Endothelial cell (in vitro differentiated cells): ENCODE measurements at regions not wholly inside any gene's neighbourhood (a gene's known extent, or its start where the extent isn't known, plus 50 kb on each side); places are given as distances from the start of the nearest gene placed in this dataset.

Source experiments
- DNase-seq: peaks from one replicate; pipeline ENCODE4 v3.0.0; 2021; ENCODE audit warnings: low spot score
- H3K27ac Mint-ChIP-seq: one replicate; pipeline ENCODE4 v1.8.0; 2021; ENCODE audit warnings: mixed read lengths, inconsistent platforms; ENCODE audit not compliant: unreplicated experiment
- H3K27me3 Mint-ChIP-seq: one replicate; pipeline ENCODE4 v1.8.0; 2021; ENCODE audit warnings: mild to moderate bottlenecking, moderate library complexity, mixed read lengths, inconsistent platforms; ENCODE audit not compliant: unreplicated experiment
- H3K36me3 Mint-ChIP-seq: one replicate; pipeline ENCODE4 v1.8.0; 2021; ENCODE audit warnings: mild to moderate bottlenecking, low read depth, mixed read lengths, inconsistent platforms; ENCODE audit not compliant: unreplicated experiment
- H3K4me1 Mint-ChIP-seq: one replicate; pipeline ENCODE4 v1.8.0; 2021; ENCODE audit warnings: mild to moderate bottlenecking, mixed read lengths, inconsistent platforms; ENCODE audit not compliant: unreplicated experiment
- H3K4me3 Mint-ChIP-seq: one replicate; pipeline ENCODE4 v1.8.0; 2021; ENCODE audit warnings: mild to moderate bottlenecking, mixed read lengths, inconsistent platforms; ENCODE audit not compliant: unreplicated experiment
- H3K9me3 Mint-ChIP-seq: one replicate; pipeline ENCODE4 v1.8.0; 2021; ENCODE audit warnings: mixed read lengths, inconsistent platforms; ENCODE audit not compliant: unreplicated experiment
- CTCF ChIP-seq: fragments of 200-600 bp; sonication (generic); IDR thresholded peaks from one replicate; pipeline ENCODE4 v1.5.0; 2021; ENCODE audit warnings: antibody characterized with exemption; ENCODE audit not compliant: unreplicated experiment

GRCh38 chr2:195407783-195408182 is 249.2 kb upstream of the SLC39A10 start:
- no peak for DNase-seq
- H3K4me3 Mint-ChIP-seq, result no peak overlapping the region
- H3K36me3 Mint-ChIP-seq, result no peaks in the 10 kb centered on the region
- no peaks in the 10 kb centered on the region for H3K9me3 Mint-ChIP-seq
- H3K4me1 Mint-ChIP-seq, result peaks cover 6% of the 10 kb centered on the region
- no peaks in the 10 kb centered on the region for H3K27me3 Mint-ChIP-seq
- no peak overlapping the region for H3K27ac Mint-ChIP-seq
- no peak for TF ChIP-seq CTCF

DNA sequence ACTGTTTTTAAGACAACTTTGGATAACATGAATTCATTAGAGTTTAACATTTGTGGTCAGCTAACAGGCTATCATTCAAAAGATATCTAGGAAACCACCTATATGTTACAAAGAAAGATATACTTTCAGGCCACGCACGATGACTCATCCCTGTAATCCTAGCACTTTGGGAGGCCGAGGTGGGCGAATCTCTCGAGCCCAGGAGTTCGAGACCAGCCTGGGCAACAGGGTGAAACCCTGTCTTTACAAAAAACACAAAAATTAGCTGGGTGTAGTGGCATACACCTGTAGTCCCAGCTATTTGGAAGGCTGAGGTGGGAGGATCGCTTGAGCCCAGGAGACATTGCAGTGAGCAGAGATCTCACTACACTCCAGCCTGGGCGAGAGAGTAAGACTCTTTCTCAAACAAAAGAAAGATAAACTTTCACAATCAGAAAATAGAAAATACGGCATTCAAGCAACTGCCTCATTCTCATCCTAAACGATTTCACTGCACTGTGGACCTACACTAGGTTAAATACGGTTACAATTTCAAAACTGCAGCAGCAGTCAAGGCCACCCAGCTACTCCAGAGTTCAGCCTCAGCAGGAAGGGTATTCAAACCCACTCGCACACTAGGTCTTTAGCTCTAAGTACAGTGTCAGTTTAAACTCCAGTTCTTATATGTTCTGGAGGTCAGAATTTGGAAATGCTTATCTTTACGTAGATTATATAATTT is 250.0 kb upstream of the SLC39A10 start:
- Mint-ChIP-seq H3K27me3 (no peaks in the 10 kb centered on the region), H3K9me3 (no peaks in the 10 kb centered on the region), H3K36me3 (no peaks in the 10 kb centered on the region), H3K4me3 (no peak overlapping the region), H3K27ac (no peak overlapping the region), H3K4me1 (peaks cover 6% of the 10 kb centered on the region)
- TF ChIP-seq CTCF, result no peak
- no peak for DNase-seq

GRCh38 chr2:195404651-195405050 is 252.4 kb upstream of the SLC39A10 start:
- H3K4me1 Mint-ChIP-seq, result no peaks in the 10 kb centered on the region
- no peaks in the 10 kb centered on the region for H3K27me3 Mint-ChIP-seq
- no peaks in the 10 kb centered on the region for H3K36me3 Mint-ChIP-seq
- no peak for TF ChIP-seq CTCF
- no peak overlapping the region for H3K27ac Mint-ChIP-seq
- no peaks in the 10 kb centered on the region for H3K9me3 Mint-ChIP-seq
- no peak for DNase-seq
- no peak overlapping the region for H3K4me3 Mint-ChIP-seq

DNA sequence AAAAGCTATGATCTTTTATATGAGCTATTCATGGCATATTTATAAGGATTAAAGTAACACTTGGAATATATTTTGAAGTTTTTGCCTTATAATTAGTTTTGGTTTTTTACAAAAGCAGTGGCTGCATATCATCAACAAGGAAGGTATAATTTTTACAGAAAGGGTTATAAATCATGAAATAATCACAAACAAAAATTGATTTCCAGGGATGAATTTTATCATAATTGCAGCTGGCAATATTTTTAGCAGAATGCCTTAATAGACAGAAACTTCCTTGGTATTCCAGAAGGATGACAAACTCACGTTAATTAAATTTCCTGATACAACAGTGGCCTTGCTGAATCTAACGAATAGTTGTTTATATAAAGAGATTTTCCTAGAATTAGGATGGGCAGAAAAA is 260.5 kb upstream of the SLC39A10 start:
- no peaks in the 10 kb centered on the region for H3K9me3 Mint-ChIP-seq

More for the DNA sequence above, 260.5 kb upstream of the SLC39A10 start:
- H3K4me1 Mint-ChIP-seq, result peaks cover 14% of the 10 kb centered on the region
- H3K27ac Mint-ChIP-seq, result no peak overlapping the region
- H3K27me3 Mint-ChIP-seq, result peaks cover 1% of the 10 kb centered on the region
- no peak overlapping the region for H3K4me3 Mint-ChIP-seq
- no peaks in the 10 kb centered on the region for H3K36me3 Mint-ChIP-seq
- no peak for DNase-seq
- no peak for TF ChIP-seq CTCF
